ENCODE measurements at regions not wholly inside any gene's neighbourhood (a gene's known extent, or its start where the extent isn't known, plus 50 kb on each side); places are given as distances from the start of the nearest gene placed in this dataset.
A peak's percentile ranks its signal among the peaks of the same experiment; 100 is the strongest.

GRCh38 chr1:47675047-47675675, 237.3 kb downstream of the FOXD2 start:
- Histone ChIP-seq H3K27ac (no peak overlapping the region), H3K27me3 (replicated peaks) (no peaks in the 10 kb centered on the region), H3K36me3 (no peaks in the 10 kb centered on the region), H3K9me3 (replicated peaks) (no peaks in the 10 kb centered on the region), H3K4me1 (replicated peaks) (peaks cover 14% of the 10 kb centered on the region), H3K4me3 (no peak overlapping the region)
- peak in 1 of 2 experiments; percentile 20 for DNase-seq (ENCODE audit: low read depth in 1 of 2, low spot score in 2 of 2)

GRCh38 chr1:47675721-47676120, 237.9 kb downstream of the FOXD2 start:
- Histone ChIP-seq H3K27ac (no peak overlapping the region), H3K4me1 (replicated peaks) (peaks cover 14% of the 10 kb centered on the region), H3K36me3 (no peaks in the 10 kb centered on the region), H3K9me3 (replicated peaks) (no peaks in the 10 kb centered on the region), H3K4me3 (no peak overlapping the region), H3K27me3 (replicated peaks) (no peaks in the 10 kb centered on the region)
- peak in 1 of 2 experiments; percentile 30 for DNase-seq (ENCODE audit: low read depth in 1 of 2, low spot score in 2 of 2)

GRCh38 chr1:47676311-47677054, 238.6 kb downstream of the FOXD2 start:
- H3K4me3 ChIP-seq = no peak overlapping the region
- H3K9me3 ChIP-seq (replicated peaks) = no peaks in the 10 kb centered on the region
- no peak overlapping the region for H3K27ac ChIP-seq
- peaks cover 14% of the 10 kb centered on the region for H3K4me1 ChIP-seq (replicated peaks)
- no peaks in the 10 kb centered on the region for H3K27me3 ChIP-seq (replicated peaks)
- no peaks in the 10 kb centered on the region for H3K36me3 ChIP-seq
- peak in 1 of 2 experiments; percentile 35 for DNase-seq (ENCODE audit: low read depth in 1 of 2, low spot score in 2 of 2)

GRCh38 chr1:47677241-47677940, 239.5 kb downstream of the FOXD2 start:
- Histone ChIP-seq H3K27ac (no peak overlapping the region), H3K9me3 (replicated peaks) (no peaks in the 10 kb centered on the region), H3K4me3 (no peak overlapping the region), H3K4me1 (replicated peaks) (peaks cover 14% of the 10 kb centered on the region), H3K36me3 (no peaks in the 10 kb centered on the region), H3K27me3 (replicated peaks) (no peaks in the 10 kb centered on the region)
- peak in 1 of 2 experiments; percentile 39 for DNase-seq (ENCODE audit: low read depth in 1 of 2, low spot score in 2 of 2)

GRCh38 chr1:47678464-47678980, 240.7 kb downstream of the FOXD2 start:
- Histone ChIP-seq H3K27ac (no peak overlapping the region), H3K9me3 (replicated peaks) (no peaks in the 10 kb centered on the region)

GRCh38 chr1:47679301-47679791, 241.5 kb downstream of the FOXD2 start:
- peaks cover 17% of the 10 kb centered on the region for H3K4me1 ChIP-seq (replicated peaks)
- H3K9me3 ChIP-seq (replicated peaks) = no peaks in the 10 kb centered on the region
- peak; percentile 63 for DNase-seq (ENCODE audit: low read depth in 1 of 2, low spot score in 2 of 2)
- H3K4me3 ChIP-seq = no peak overlapping the region
- H3K27me3 ChIP-seq (replicated peaks) = no peaks in the 10 kb centered on the region
- H3K27ac ChIP-seq = no peak overlapping the region
- no peaks in the 10 kb centered on the region for H3K36me3 ChIP-seq

More at GRCh38 chr1:47678464-47678980, 240.7 kb downstream of the FOXD2 start:
- Histone ChIP-seq H3K4me1 (replicated peaks) (peaks cover 14% of the 10 kb centered on the region), H3K27me3 (replicated peaks) (no peaks in the 10 kb centered on the region), H3K36me3 (no peaks in the 10 kb centered on the region), H3K4me3 (no peak overlapping the region)
- peak in 1 of 2 experiments; percentile 20 for DNase-seq (ENCODE audit: low read depth in 1 of 2, low spot score in 2 of 2)

- Histone ChIP-seq H3K4me1 (replicated peaks) (peaks cover 22% of the 10 kb centered on the region), H3K9me3 (replicated peaks) (no peaks in the 10 kb centered on the region), H3K27me3 (replicated peaks) (no peaks in the 10 kb centered on the region), H3K27ac (no peak overlapping the region), H3K36me3 (no peaks in the 10 kb centered on the region), H3K4me3 (no peak overlapping the region)
- peak in 1 of 2 experiments; percentile 26 for DNase-seq (ENCODE audit: low read depth in 1 of 2, low spot score in 2 of 2)
These were observed 242.0 kb downstream of the FOXD2 start for GRCh38 chr1:47679826-47680225.

GRCh38 chr1:47680815-47681475, 243.1 kb downstream of the FOXD2 start:
- DNase-seq (ENCODE audit: low read depth in 1 of 2, low spot score in 2 of 2) = peak in 1 of 2 experiments; percentile 29
- peaks cover 33% of the 10 kb centered on the region for H3K4me1 ChIP-seq (replicated peaks)
- H3K9me3 ChIP-seq (replicated peaks) = no peaks in the 10 kb centered on the region
- no peaks in the 10 kb centered on the region for H3K36me3 ChIP-seq
- no peaks in the 10 kb centered on the region for H3K27me3 ChIP-seq (replicated peaks)
- H3K27ac ChIP-seq = no peak overlapping the region
- H3K4me3 ChIP-seq = no peak overlapping the region

- no peaks in the 10 kb centered on the region for H3K9me3 ChIP-seq (replicated peaks)
- H3K4me1 ChIP-seq (replicated peaks) = peaks cover 41% of the 10 kb centered on the region
- H3K36me3 ChIP-seq = no peaks in the 10 kb centered on the region
- no peaks in the 10 kb centered on the region for H3K27me3 ChIP-seq (replicated peaks)
- no peak overlapping the region for H3K4me3 ChIP-seq
- H3K27ac ChIP-seq = no peak overlapping the region
- DNase-seq (ENCODE audit: low read depth in 1 of 2, low spot score in 2 of 2) = peak in 1 of 2 experiments; percentile 36
These were observed 243.9 kb downstream of the FOXD2 start for GRCh38 chr1:47681735-47682134.

GRCh38 chr1:47682198-47682597, 244.4 kb downstream of the FOXD2 start:
- H3K27ac ChIP-seq = no peak overlapping the region
- H3K4me3 ChIP-seq = no peak overlapping the region
- peak in 1 of 2 experiments; percentile 40 for DNase-seq (ENCODE audit: low read depth in 1 of 2, low spot score in 2 of 2)
- no peaks in the 10 kb centered on the region for H3K36me3 ChIP-seq
- H3K27me3 ChIP-seq (replicated peaks) = no peaks in the 10 kb centered on the region
- no peaks in the 10 kb centered on the region for H3K9me3 ChIP-seq (replicated peaks)
- H3K4me1 ChIP-seq (replicated peaks) = peaks cover 46% of the 10 kb centered on the region

GRCh38 chr1:47682786-47683350, 245.0 kb downstream of the FOXD2 start:
- Histone ChIP-seq H3K27me3 (replicated peaks) (no peaks in the 10 kb centered on the region), H3K4me3 (no peak overlapping the region), H3K4me1 (replicated peaks) (peaks cover 52% of the 10 kb centered on the region), H3K27ac (no peak overlapping the region), H3K36me3 (no peaks in the 10 kb centered on the region), H3K9me3 (replicated peaks) (no peaks in the 10 kb centered on the region)
- peak in 1 of 2 experiments; percentile 24 for DNase-seq (ENCODE audit: low read depth in 1 of 2, low spot score in 2 of 2)

- Histone ChIP-seq H3K4me3 (no peak overlapping the region), H3K9me3 (replicated peaks) (no peaks in the 10 kb centered on the region), H3K27ac (no peak overlapping the region), H3K36me3 (no peaks in the 10 kb centered on the region), H3K4me1 (replicated peaks) (peaks cover 58% of the 10 kb centered on the region), H3K27me3 (replicated peaks) (no peaks in the 10 kb centered on the region)
- peak in 1 of 2 experiments; percentile 9 for DNase-seq (ENCODE audit: low read depth in 1 of 2, low spot score in 2 of 2)
These were observed 245.6 kb downstream of the FOXD2 start for GRCh38 chr1:47683401-47683800.

GRCh38 chr1:47684518-47684917, 246.7 kb downstream of the FOXD2 start:
- H3K27me3 ChIP-seq (replicated peaks) = no peaks in the 10 kb centered on the region
- H3K4me1 ChIP-seq (replicated peaks) = peaks cover 57% of the 10 kb centered on the region
- no peak overlapping the region for H3K27ac ChIP-seq

More at GRCh38 chr1:47684518-47684917, 246.7 kb downstream of the FOXD2 start:
- H3K4me3 ChIP-seq = no peak overlapping the region
- H3K36me3 ChIP-seq = no peaks in the 10 kb centered on the region
- no peaks in the 10 kb centered on the region for H3K9me3 ChIP-seq (replicated peaks)
- DNase-seq (ENCODE audit: low read depth in 1 of 2, low spot score in 2 of 2) = peak in 1 of 2 experiments; percentile 28
